HG02970 (cell line): ENCODE measurements at regions not wholly inside any gene's neighbourhood (a gene's known extent, or its start where the extent isn't known, plus 50 kb on each side); places are given as distances from the start of the nearest gene placed in this dataset.

ENCODE experiments used
- ATAC-seq: cut with Tn5 transposase; IDR thresholded peaks from one replicate; pipeline ENCODE4 v1.9.1; 2021; ENCODE audit warnings: mild to moderate bottlenecking, moderate library complexity, moderate number of reproducible peaks; ENCODE audit not compliant: unreplicated experiment, low FRiP score

DNA sequence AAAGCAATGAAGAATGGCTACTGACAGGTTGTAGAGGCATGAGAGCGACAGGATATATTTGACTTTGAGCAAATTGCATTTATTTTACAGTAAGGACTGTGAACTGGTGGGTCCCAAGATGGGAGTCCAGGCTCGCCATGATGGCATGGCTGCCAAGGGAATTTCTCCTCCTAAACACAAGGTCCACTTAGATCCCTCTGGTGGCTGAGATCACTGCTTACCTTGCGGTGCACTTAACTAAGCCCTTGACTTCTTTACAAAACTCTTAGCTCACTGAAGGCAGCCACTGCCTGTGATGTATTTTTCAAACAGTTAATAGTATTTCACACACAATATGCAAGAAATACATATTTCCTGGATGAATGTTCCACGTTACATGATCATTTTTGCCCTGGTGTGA is 50.3 kb upstream of the SORBS2 start:
- ATAC-seq = no peak

DNA sequence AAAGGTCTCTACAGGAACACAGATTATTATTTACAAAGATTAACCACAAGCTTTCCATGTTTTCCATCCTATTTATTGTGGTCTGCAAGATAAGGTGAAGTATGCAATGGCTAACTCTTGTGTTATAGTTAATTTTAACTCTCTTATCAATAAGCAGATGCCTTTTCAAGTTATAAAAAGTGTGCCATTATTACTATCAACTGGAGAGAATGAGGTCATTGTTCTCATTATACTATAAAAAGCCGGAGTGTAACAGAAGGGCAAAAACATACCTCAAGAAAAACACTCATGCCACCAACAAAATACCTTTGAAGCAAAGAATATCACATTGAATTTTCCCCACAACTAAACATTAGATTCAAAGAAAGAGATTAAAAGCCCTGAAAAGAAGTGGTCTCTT is 52.0 kb upstream of the SORBS2 start:
- no peak for ATAC-seq

DNA sequence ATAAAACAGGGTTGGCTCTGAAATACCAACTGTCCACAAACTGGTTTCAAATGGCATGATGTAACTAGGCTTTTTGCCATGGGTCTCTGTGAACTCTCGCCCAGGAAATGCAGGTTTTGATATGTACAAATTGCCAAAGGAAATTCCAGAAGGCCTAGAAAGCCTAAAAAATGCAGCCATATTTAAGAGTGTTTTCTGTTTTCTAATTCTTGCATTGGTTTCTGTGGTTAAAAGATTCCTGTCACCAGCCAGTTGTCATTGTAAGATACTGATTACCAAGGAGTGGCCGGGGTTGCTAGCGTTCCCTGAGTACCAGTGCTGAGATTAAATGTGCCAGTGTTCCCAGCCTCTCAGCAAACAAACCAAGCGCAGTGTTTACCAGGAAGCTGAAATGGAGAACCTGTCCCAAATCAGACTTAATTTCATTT is 53.9 kb upstream of the SORBS2 start:
- no peak for ATAC-seq

DNA sequence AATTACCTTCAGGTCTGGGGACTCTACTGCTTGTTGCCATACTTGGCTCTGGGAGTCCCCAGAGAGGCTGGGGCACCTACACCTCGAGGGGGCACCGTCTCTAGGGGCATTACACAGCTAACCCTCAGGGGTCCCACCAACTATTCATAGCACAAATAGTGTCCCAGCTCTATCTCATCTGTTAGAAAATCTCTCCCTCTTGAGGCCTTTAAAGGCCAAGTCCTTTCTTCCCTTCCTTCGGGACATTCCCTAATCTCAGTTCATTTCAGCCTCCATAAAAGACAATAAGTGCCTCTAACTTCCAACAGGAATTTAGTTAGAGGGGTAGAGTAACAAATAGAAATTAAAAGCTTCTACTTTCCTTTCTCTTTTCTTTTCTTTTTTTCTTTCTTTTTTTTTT is 55.8 kb upstream of the SORBS2 start:
- no peak for ATAC-seq

DNA sequence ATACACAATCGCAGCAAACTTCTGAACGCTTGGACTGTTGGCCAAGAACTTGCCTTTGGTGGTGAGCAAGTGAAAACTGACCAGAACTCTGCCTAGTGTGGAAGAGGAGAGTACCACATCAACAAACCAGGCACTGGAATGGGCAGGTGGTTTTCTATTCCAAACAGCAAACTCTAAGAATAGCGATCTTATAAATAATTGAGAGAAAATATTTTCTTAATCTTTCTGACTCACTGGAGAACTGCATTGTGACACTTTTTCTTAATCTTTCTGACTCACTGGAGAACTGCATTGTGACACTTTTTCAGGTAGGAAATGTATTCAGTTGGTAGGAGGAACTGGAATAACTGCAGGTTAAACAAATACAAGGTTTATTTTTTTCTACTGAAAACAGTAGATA is 57.0 kb upstream of the SORBS2 start:
- ATAC-seq = no peak

DNA sequence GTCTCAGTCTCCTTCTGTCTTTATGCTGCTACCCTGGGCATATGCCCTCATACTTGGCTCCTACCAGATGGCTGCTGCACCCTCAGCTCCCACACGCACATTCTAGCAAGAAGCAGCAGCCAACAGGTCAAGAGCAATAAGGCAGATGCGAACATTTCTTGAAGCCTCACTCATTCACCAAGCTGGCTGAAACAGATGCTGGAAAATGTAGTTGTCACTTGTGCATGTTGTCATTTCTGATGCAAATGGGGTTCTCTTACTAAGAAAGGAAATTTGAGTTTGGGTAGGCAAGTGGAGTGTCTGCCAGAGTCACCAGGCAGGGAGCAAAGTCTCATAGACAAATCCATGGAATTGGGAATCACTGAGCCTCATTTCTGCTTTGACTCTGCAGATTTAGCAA is 57.4 kb upstream of the SORBS2 start:
- no peak for ATAC-seq

DNA sequence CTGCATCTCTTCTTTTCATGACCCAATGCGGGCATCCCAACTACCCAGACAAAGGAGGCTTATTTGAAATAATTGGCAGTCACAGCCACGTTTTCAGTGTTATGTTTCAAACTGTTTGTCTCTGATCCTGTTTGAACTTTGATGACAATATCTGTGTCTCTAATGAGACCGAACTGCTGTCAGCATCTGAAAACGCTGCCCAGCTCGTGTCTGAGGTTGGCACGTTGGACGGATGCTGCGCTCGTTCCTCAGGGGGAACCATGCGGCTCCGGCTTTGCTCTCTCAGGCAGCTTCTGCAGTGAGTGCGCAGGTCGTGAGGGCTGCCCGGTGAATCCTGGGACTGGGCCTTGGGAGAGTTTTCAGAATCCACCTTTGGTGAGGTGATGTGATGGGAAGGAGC is 58.4 kb upstream of the SORBS2 start:
- ATAC-seq = no peak

DNA sequence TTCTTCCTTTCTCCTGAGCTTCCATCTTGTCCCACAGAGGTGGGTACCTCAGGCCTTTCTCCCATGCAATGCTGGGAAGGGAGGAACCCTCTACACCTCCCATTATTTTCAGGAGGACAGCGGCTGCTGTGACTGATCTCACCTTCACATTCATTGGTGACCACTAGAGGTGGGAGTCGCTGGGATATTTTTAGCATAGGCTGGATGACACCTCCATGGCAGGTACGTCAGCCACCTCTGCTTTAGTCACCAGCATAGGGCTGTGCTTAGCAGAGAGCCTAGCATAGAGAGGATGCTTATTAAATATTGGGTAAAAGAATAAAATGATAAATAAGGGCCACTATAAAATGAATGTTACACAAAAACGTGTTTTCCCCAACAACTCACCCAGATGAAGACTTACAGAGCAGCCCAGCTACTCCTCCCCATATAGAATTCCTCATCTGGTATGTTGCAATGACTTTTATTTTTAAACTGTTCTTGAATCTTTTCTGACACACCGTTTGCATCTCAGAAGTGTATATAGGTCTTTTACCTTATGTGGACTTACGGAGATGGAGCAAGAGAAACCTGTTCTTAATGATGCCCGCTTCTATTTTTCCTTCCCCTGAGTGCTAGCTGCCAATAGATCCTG is 60.9 kb upstream of the SORBS2 start:
- ATAC-seq = no peak

DNA sequence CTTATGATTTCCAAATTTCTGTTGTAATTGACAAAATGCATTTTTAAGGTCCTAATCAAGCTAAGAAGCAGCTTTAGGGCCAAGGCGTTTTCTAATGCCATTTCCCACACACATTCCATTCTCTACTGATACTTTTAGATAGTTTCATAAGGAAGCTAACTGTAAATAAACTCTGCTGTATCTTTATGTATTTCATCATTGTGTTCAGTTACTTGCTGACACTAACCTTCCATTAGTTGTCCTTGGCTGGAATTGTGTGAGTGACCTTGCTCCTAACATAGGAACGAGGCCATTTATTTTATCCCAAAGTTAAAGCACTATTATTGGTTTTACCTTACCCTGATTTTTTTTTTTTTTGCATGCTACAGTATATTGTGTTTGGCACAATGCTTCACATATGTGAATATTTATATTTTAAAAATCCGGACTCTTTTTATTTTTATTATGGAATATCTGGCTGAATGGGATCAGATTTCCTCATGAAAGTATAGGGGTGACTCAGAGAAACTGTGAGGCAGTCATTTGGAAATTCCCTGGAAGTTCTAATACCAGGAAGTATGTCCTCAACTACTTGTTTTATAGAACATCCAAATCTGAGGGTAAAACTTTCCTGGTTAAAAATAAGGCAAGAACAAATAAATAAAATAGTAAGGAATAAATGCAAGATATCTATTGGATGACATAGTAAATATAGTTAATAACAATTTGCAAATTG is 62.7 kb upstream of the SORBS2 start:
- ATAC-seq = no peak

DNA sequence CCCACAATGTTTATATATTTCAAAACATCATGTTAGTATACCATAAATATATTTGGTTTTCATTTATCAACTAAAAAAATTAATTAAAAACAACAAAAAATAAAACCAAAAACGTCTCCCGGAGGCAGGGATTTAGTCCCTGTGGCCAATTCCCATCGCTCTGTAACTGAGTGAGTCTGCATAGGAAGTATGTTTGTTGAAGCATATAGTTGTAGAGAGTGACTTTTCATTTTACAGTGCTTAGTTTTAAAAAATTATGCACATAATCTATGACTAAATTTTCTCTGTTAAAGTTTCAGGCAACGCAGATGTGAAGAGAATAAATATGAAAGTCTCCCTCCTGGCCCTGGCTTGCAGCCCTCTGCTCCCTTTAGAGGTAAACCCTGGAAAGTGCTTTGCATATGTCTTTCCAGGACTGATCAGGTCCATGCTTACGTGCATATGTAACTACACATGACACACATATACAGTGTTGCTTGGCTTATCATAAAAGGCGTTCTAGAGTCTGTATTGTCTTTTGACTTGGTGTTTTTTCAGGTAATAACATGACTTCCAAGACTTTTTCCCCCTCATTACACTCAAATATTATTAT is 63.4 kb upstream of the SORBS2 start:
- no peak for ATAC-seq

DNA sequence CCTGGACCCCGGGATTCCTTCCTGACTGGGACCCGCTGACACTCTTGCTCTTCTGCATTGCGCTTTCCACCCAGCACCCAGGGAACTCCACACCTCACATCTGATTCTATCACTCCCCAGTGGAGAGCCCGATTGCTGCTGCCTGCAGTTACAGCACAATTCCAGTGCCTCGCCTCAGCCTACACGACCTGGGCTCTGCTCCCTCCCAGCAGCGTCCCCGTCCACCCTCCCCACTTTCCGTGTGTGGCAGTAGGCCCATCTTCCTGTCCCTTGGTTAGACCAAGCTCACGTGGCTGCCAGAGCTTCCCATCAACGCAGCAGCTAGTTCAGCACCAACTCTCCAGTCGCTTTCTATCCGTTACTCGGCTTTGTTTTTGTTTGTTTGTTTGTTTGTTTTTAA is 66.6 kb upstream of the SORBS2 start:
- no peak for ATAC-seq

DNA sequence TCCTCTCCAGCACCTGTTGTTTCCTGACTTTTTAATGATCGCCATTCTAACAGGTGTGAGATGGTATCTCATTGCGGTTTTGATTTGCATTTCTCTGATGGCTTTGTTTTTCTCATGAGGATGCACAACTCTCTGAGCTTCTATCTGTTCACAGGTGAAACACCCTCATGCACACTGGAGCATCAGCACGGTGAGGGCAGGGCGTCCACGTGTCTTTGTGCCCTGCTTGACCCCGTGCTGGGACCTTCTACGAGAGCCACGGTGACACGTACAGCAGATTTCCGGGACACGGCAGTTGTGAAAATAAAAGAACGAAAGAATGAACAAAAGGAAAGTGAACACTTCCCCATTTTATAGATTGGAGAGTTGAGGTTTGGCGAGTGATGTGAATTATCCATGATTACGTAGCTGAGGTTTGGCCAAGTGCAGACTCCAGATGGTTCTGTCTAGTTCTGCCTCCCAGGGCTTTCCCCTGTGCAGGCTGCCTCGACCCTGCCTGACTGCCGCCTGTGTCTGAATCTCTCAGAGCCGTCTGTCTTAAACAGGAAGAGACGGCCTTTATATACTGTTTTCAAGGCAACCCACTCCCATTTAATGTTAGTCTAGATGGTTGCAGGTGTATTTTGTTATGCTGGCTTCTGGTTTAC is 67.8 kb upstream of the SORBS2 start:
- ATAC-seq = no peak

DNA sequence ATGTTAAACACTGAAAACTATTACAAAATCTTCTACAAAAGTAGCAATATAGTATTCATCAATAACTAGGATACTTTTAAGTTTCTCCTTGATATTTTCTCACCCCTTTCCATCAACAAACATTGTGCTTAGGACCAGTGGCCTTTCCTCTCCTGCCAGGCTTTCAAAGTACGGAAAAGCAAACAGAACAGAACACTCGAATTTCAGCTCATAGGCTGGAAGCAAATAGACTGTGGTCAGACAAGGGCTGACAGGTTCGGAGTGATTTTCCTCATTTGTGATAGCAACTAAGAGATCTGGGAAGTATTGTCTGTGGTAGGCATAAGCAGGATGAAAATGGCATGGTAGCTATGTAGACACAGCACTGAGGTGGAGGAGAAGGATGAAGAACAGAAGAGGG is 68.6 kb upstream of the SORBS2 start:
- no peak for ATAC-seq

DNA sequence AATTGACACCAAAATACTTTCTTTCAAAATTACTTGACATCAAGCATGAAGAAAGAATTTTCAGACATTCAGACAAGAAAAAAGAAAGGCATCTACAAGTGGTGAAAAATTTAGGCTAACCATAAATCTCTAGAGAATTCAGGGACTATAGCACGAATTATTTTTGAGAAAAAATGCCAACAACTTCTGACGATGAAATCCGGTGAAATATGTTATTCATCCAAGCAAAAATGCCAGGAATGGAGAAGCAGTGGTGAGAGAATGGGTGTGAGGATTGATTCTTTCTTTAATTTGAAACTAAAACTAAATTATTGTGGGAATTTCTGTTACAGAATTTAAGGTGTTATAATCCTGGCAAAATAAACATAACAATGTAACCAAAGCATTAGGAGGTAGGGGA is 69.4 kb upstream of the SORBS2 start:
- ATAC-seq = no peak

DNA sequence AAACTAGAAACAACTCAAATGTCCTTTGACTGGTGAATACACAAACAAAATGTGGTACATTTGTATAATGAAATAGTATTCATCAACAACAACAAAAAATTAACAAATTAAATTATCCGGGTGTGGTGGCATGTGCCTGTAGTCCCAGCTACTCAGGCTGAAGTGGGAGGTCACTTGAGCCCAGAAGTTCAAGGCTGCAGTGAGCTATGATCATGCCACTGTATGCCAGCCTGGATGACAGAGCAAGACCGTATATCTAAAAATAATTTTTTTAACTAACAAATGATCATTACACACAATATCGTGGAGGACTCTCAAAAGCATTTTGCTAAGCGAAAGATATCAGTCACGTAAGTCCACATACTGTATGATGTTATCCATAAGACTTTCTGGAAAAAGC is 71.6 kb upstream of the SORBS2 start:
- ATAC-seq = no peak

DNA sequence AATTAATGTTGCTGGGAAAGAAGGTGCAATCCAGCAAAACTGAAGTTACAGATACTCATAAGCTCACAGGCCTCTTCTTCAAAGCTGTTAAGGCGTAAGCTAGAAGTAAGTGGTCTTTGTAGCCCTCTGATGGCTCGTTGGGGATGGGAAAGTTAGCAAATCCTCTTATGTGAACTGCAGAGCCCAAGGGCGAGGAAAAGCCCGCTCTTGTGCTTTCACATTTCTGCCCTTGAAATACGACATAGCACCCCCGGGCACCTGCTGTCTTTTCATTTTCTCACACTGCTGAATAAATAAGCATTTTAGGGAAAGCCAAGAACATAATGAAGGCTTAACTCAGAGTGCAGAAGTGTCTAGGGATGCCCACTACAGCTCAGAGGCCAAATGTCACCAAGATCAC is 73.1 kb upstream of the SORBS2 start:
- ATAC-seq = no peak

DNA sequence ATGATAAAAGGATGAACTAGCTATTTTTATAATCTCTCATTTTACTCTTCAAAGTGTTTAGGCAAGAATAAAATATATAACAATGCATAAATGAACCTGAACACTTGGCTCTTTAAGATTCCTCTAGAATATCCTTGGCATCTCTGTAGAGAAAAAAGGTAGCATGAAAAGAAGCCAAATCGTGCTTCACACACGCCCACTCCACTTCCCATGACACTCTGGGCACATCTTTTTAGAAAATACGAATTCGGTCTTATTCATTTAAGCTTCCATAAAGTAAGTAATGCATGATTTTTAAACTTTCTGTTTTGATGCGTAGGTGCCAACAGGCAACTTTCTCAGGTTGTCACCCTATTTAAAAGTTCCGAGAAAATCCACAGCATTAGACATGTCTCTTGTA is 73.6 kb upstream of the SORBS2 start:
- no peak for ATAC-seq

DNA sequence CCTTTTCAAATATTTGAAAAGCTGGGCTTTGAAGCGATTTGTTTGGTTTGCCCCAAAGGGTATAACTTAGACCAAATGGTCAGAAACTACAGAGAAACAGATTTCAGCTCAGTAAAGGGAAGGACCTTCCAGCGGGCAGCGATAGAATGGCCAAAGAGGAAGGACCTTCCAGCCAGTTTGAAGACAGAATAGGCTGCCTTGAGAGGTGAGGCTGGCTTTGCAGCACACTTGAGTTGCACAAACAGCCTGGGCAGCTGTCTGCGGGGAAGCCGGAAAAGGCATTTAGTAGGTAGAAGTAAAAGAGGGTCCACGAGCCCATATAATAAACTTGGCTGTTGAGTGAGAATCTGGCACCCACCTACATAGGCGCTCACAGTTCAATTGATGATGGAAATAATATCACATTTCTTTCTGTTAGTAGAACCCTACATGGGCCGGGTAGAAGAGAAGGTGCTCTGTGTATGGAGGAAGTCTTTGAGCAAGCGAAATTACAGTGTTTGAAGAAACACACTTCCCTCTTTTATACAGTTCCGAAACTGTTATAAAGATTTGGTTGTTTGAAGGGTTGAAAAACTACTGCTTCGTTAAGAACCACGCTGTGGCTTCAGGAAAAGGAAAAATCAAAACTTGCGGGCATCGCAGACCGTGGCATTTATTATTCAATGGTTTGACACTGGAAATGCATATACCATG is 75.0 kb upstream of the SORBS2 start:
- no peak for ATAC-seq

DNA sequence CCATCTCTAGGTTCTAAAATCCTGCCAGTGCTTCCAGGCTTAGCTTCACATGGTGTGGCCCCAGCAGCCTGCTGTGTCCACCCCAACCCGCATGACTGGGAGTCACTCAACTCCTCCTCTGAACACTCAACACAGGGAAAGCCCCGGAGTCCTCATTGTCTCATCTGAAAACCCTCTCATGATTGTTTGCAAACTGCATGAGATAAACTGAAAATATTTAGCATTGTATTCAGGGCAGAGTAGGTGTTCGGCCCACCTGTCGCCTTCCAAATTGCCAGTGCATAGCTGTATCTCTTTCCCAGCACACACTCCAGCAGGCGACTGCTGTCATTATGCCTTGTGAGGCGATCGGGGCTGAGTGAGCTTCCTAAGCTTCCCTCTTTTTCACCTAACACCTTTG is 76.7 kb upstream of the SORBS2 start:
- no peak for ATAC-seq

DNA sequence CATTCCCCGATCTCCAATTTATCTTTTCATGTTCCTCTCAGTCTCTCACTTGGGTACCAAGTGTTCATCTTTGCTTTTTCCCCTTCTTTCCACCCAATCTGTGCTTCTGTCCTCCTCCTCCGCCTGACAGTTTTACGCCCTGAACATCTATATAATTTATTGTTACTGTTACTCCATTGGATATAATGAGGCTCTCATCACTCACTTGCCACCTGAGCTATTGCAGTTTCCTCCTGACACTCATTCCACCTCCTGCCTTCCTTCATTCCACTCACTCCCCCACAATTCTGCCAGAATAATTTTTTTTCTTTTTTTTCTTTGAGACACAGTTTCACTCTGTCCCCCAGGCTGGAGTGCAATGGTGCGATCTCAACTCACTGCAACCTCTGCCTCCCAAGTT is 77.6 kb upstream of the SORBS2 start:
- no peak for ATAC-seq

DNA sequence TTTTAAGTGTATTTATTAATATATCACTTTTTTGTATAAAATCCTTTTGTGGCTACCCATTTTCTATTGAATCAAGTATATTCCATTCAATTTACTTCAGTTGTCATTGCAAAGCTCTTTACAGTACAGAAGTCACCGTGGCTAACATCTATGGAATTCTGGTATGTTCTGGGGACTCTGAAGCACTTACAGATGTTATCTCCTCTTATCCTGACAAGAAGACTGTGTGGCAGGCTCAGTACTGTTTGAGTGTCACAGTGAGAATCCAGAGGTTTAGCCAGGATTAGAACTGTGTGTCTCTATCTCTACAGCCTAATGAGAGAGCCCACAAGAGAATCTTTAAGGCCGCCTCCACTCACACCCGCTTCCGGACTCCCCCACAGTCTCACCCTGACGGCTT is 78.2 kb upstream of the SORBS2 start:
- no peak for ATAC-seq
